HG02884 (cell line): ENCODE measurements at regions not wholly inside any gene's neighbourhood (a gene's known extent, or its start where the extent isn't known, plus 50 kb on each side); places are given as distances from the start of the nearest gene placed in this dataset.
"Not testable (repeated sequence)": the region's sequence is repeated elsewhere in the genome, so short reads cannot be mapped to it uniquely, and the experiment has no call there.

Experiments
- ATAC-seq: cut with Tn5 transposase; IDR thresholded peaks from one replicate; pipeline ENCODE4 v1.9.1; 2021; ENCODE audit warnings: mild to moderate bottlenecking, moderate library complexity; ENCODE audit not compliant: unreplicated experiment

- ATAC-seq = no peak
Observed at GRCh38 chr1:171397851-171398469, 84.0 kb downstream of the FMO4 start.

GRCh38 chr1:171403393-171403792, 81.9 kb upstream of the PRRC2C start:
- no peak for ATAC-seq

GRCh38 chr1:171405391-171405714, 80.0 kb upstream of the PRRC2C start:
- no peak for ATAC-seq

GRCh38 chr1:171413557-171413956, 71.8 kb upstream of the PRRC2C start:
- ATAC-seq = not testable (repeated sequence)

GRCh38 chr1:171418546-171418945, 66.8 kb upstream of the PRRC2C start:
- no peak for ATAC-seq

- peak; percentile 62 for ATAC-seq
Observed at GRCh38 chr1:171420810-171421209, 64.5 kb upstream of the PRRC2C start.

GRCh38 chr1:171421413-171422020, 63.8 kb upstream of the PRRC2C start:
- no peak for ATAC-seq

- no peak for ATAC-seq
Observed at GRCh38 chr1:171422511-171422910, 62.8 kb upstream of the PRRC2C start.

GRCh38 chr1:171424494-171424893, 60.8 kb upstream of the PRRC2C start:
- no peak for ATAC-seq

GRCh38 chr1:171426645-171427044, 58.7 kb upstream of the PRRC2C start:
- no peak for ATAC-seq

- ATAC-seq = no peak
Observed at GRCh38 chr1:171427852-171428471, 57.4 kb upstream of the PRRC2C start.

GRCh38 chr1:171429137-171429536, 56.2 kb upstream of the PRRC2C start:
- ATAC-seq = no peak

GRCh38 chr1:171431994-171432393, 53.3 kb upstream of the PRRC2C start:
- no peak for ATAC-seq

GRCh38 chr1:171432473-171432872, 52.9 kb upstream of the PRRC2C start:
- no peak for ATAC-seq

- ATAC-seq = no peak
Observed at GRCh38 chr1:171433451-171433850, 51.9 kb upstream of the PRRC2C start.

GRCh38 chr1:171434717-171435346, 50.5 kb upstream of the PRRC2C start:
- no peak for ATAC-seq
